HepG2 (cell line): ENCODE measurements at regions not wholly inside any gene's neighbourhood (a gene's known extent, or its start where the extent isn't known, plus 50 kb on each side); places are given as distances from the start of the nearest gene placed in this dataset.

Experiments
- CEBPB ChIP-seq: IDR thresholded peaks from 2 replicates; pipeline ENCODE4 v1.6.1; 2011; ENCODE audit warnings: low read depth, low read length, improper control_type of control experiment, borderline replicate concordance
- FOXP1 ChIP-seq, 2 experiments: fragments of 450-650 bp in 1 of 2; IDR thresholded peaks; 2 replicates each; pipeline ENCODE4 v1.6.1; 2017 to 2018; ENCODE audit warnings: antibody characterized with exemption in 1 of 2
- HNF4G ChIP-seq, 2 experiments: sonication (generic) in 1 of 2; formaldehyde crosslinking in 1 of 2; IDR thresholded peaks; 2 replicates each; pipeline versions ENCODE4 v1.4.0 to v1.6.1; 2011 to 2020; ENCODE audit warnings: borderline replicate concordance in 2 of 2, low read depth in 2 of 2, mild to moderate bottlenecking in 2 of 2, low read length in 1 of 2, missing genetic modification reagents in 1 of 2, moderate library complexity in 1 of 2
- JUNB ChIP-seq: sonication (generic); formaldehyde crosslinking; IDR thresholded peaks from 2 replicates; pipeline ENCODE4 v1.8.0; 2022; ENCODE audit warnings: missing genetic modification reagents, mild to moderate bottlenecking, borderline replicate concordance
- NR2F1 ChIP-seq, 2 experiments: fragments of 450-650 bp in 1 of 2; formaldehyde crosslinking in 1 of 2; IDR thresholded peaks; 2 replicates each; pipeline versions ENCODE4 v1.5.0 to v1.6.1; 2016 to 2020; ENCODE audit warnings: mild to moderate bottlenecking in 1 of 2, missing compliant biosample characterization in 1 of 2, missing genetic modification reagents in 1 of 2, moderate library complexity in 1 of 2
- PBX3 ChIP-seq: sonication (generic); formaldehyde crosslinking; IDR thresholded peaks from 2 replicates; pipeline ENCODE4 v1.8.1; 2023; ENCODE audit warnings: missing genetic modification reagents, inconsistent platforms, borderline replicate concordance
- ZNF281 ChIP-seq: sonication (generic); formaldehyde crosslinking; IDR thresholded peaks from 2 replicates; pipeline ENCODE4 v1.4.0; 2020; ENCODE audit warnings: missing genetic modification reagents, borderline replicate concordance
- ZNF282 ChIP-seq: fragments of 450-650 bp; IDR thresholded peaks from 2 replicates; pipeline ENCODE4 v1.6.1; 2018; ENCODE audit not compliant: partially characterized antibody
- ZNF414 ChIP-seq: sonication (generic); formaldehyde crosslinking; IDR thresholded peaks from 2 replicates; pipeline ENCODE4 v1.5.0; 2020; ENCODE audit warnings: missing genetic modification reagents
- ZNF44 ChIP-seq: sonication (generic); formaldehyde crosslinking; IDR thresholded peaks from 2 replicates; pipeline ENCODE4 v1.5.1; 2020; ENCODE audit warnings: mild to moderate bottlenecking, missing genetic modification reagents
- TF ChIP-seq, protein P1 (sequence below): sonication (generic); formaldehyde crosslinking; IDR thresholded peaks from 2 replicates; pipeline ENCODE4 v1.5.1; 2020; ENCODE audit warnings: missing genetic modification reagents, mild to moderate bottlenecking, borderline replicate concordance
- TF ChIP-seq, protein P2 (sequence below): sonication (generic); formaldehyde crosslinking; IDR thresholded peaks from 2 replicates; pipeline ENCODE4 v1.5.0; 2020; ENCODE audit warnings: mild to moderate bottlenecking, missing genetic modification reagents, moderate library complexity
- TF ChIP-seq, protein P3 (sequence below): sonication (generic); formaldehyde crosslinking; IDR thresholded peaks from 2 replicates; pipeline ENCODE4 v1.5.1; 2020; ENCODE audit warnings: missing genetic modification reagents, mild to moderate bottlenecking, borderline replicate concordance

GRCh38 chr11:29124470-29124869 is 892.4 kb downstream of the KCNA4 start:
- TF ChIP-seq ZNF281 = no peak
- no peak for TF ChIP-seq ZNF44 (CRISPR knock-in tag)
- TF ChIP-seq, protein P1, sequence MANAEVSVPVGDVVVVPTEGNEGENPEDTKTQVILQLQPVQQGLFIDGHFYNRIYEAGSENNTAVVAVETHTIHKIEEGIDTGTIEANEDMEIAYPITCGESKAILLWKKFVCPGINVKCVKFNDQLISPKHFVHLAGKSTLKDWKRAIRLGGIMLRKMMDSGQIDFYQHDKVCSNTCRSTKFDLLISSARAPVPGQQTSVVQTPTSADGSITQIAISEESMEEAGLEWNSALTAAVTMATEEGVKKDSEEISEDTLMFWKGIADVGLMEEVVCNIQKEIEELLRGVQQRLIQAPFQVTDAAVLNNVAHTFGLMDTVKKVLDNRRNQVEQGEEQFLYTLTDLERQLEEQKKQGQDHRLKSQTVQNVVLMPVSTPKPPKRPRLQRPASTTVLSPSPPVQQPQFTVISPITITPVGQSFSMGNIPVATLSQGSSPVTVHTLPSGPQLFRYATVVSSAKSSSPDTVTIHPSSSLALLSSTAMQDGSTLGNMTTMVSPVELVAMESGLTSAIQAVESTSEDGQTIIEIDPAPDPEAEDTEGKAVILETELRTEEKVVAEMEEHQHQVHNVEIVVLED (CRISPR knock-in tag) = no peak
- TF ChIP-seq JUNB (CRISPR knock-in tag) = no peak
- TF ChIP-seq CEBPB = no peak
- no peak for TF ChIP-seq ZNF414
- TF ChIP-seq ZNF282 = no peak
- TF ChIP-seq PBX3 (CRISPR knock-in tag) = no peak
- TF ChIP-seq FOXP1 (IDR thresholded peaks at IDR 0.05) = no peak
- no peak for TF ChIP-seq FOXP1 (CRISPR knock-in tag; IDR thresholded peaks at IDR 0.05)
- TF ChIP-seq NR2F1 (CRISPR knock-in tag; IDR thresholded peaks at IDR 0.05) = no peak
- TF ChIP-seq, protein P2, sequence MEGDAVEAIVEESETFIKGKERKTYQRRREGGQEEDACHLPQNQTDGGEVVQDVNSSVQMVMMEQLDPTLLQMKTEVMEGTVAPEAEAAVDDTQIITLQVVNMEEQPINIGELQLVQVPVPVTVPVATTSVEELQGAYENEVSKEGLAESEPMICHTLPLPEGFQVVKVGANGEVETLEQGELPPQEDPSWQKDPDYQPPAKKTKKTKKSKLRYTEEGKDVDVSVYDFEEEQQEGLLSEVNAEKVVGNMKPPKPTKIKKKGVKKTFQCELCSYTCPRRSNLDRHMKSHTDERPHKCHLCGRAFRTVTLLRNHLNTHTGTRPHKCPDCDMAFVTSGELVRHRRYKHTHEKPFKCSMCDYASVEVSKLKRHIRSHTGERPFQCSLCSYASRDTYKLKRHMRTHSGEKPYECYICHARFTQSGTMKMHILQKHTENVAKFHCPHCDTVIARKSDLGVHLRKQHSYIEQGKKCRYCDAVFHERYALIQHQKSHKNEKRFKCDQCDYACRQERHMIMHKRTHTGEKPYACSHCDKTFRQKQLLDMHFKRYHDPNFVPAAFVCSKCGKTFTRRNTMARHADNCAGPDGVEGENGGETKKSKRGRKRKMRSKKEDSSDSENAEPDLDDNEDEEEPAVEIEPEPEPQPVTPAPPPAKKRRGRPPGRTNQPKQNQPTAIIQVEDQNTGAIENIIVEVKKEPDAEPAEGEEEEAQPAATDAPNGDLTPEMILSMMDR (CRISPR knock-in tag) = no peak
- TF ChIP-seq, protein P3, sequence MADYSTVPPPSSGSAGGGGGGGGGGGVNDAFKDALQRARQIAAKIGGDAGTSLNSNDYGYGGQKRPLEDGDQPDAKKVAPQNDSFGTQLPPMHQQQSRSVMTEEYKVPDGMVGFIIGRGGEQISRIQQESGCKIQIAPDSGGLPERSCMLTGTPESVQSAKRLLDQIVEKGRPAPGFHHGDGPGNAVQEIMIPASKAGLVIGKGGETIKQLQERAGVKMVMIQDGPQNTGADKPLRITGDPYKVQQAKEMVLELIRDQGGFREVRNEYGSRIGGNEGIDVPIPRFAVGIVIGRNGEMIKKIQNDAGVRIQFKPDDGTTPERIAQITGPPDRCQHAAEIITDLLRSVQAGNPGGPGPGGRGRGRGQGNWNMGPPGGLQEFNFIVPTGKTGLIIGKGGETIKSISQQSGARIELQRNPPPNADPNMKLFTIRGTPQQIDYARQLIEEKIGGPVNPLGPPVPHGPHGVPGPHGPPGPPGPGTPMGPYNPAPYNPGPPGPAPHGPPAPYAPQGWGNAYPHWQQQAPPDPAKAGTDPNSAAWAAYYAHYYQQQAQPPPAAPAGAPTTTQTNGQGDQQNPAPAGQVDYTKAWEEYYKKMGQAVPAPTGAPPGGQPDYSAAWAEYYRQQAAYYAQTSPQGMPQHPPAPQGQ (CRISPR knock-in tag) = no peak
- TF ChIP-seq HNF4G (IDR thresholded peaks at IDR 0.05; ENCODE audit: borderline replicate concordance, low read depth, low read length) = no peak
- no peak for TF ChIP-seq HNF4G (CRISPR knock-in tag; IDR thresholded peaks at IDR 0.05; ENCODE audit: borderline replicate concordance, low read depth)
